Keratinocyte (primary cell): ENCODE measurements at regions not wholly inside any gene's neighbourhood (a gene's known extent, or its start where the extent isn't known, plus 50 kb on each side); places are given as distances from the start of the nearest gene placed in this dataset.

Experiments used
- EZH2 ChIP-seq: IDR thresholded peaks from one replicate; pipeline ENCODE4 v1.6.1; 2012; ENCODE audit warnings: inconsistent platforms, mild to moderate bottlenecking, low read length, moderate library complexity
- TF ChIP-seq, protein P1 (sequence below), 3 experiments: IDR thresholded peaks in 1 of 3; conservative IDR thresholded peaks in 1 of 3; optimal IDR thresholded peaks in 1 of 3; 2 replicates in 2 of 3; 3 replicates in 1 of 3; pipeline versions ENCODE3 to v1.5.1; 2011; ENCODE audit warnings: low read length in 3 of 3, mild to moderate bottlenecking in 3 of 3, moderate library complexity in 2 of 3, control low read depth in 1 of 3, inconsistent platforms in 1 of 3; ENCODE audit not compliant: insufficient read depth in 2 of 3; ENCODE audit errors: extremely low read depth in 1 of 3

DNA sequence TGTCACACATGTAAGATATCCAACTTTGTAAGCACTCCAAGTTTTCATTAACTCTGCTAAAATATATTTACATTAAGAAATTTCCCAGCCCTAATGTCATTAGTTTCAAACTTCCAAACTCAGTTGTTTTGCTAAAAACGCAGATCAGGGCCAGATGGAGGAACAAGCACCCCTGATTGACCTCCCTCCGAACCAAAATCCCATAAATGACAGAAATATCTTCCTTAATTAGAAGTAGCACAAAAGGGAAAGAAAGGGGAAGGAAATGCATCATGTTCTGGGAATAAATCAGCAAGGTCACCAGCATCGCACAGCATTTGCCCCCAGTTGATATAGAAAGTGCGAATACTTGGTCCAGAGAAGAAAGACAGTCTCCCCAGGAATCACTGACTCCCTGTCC is 61.4 kb upstream of the RUFY1 start:
- TF ChIP-seq, protein P1, sequence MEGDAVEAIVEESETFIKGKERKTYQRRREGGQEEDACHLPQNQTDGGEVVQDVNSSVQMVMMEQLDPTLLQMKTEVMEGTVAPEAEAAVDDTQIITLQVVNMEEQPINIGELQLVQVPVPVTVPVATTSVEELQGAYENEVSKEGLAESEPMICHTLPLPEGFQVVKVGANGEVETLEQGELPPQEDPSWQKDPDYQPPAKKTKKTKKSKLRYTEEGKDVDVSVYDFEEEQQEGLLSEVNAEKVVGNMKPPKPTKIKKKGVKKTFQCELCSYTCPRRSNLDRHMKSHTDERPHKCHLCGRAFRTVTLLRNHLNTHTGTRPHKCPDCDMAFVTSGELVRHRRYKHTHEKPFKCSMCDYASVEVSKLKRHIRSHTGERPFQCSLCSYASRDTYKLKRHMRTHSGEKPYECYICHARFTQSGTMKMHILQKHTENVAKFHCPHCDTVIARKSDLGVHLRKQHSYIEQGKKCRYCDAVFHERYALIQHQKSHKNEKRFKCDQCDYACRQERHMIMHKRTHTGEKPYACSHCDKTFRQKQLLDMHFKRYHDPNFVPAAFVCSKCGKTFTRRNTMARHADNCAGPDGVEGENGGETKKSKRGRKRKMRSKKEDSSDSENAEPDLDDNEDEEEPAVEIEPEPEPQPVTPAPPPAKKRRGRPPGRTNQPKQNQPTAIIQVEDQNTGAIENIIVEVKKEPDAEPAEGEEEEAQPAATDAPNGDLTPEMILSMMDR (optimal IDR thresholded peaks at IDR 0.05 in 1 of 3, IDR thresholded peaks at IDR 0.05 in 1 of 3, conservative IDR thresholded peaks at IDR 0.05 in 1 of 3; ENCODE audit: extremely low read depth in 1 of 3, insufficient read depth in 2 of 3, low read length in 3 of 3): no peak
- TF ChIP-seq EZH2: no peak
